ENCODE measurements at regions not wholly inside any gene's neighbourhood (a gene's known extent, or its start where the extent isn't known, plus 50 kb on each side); places are given as distances from the start of the nearest gene placed in this dataset.
"Not testable (repeated sequence)": the region's sequence is repeated elsewhere in the genome, so short reads cannot be mapped to it uniquely, and the experiment has no call there.

- intact Hi-C loops (cut with DNase I) = no loop called here
- no peak for TF ChIP-seq CTCF (IDR thresholded peaks at IDR 0.05)
- DNase-seq = no peak
- Histone ChIP-seq H3K4me3 (replicated peaks in 1 of 3) (no peak overlapping the region), H3K27me3 (no peaks in the 10 kb centered on the region), H3K36me3 (no peaks in the 10 kb centered on the region), H3K9me3 (no peaks in the 10 kb centered on the region), H3K4me1 (no peaks in the 10 kb centered on the region), H3K27ac (no peak overlapping the region)
- WGBS, 2 donors = 79 to 92% methylated on average over 2 of the region's 2 CpGs
Measured at GRCh38 chr7:110541962-110542361, 549.0 kb upstream of the LRRN3 start.

- no peaks in the 10 kb centered on the region for H3K27me3 ChIP-seq
- no peaks in the 10 kb centered on the region for H3K9me3 ChIP-seq
- H3K4me1 ChIP-seq = no peaks in the 10 kb centered on the region
- no peak overlapping the region for H3K27ac ChIP-seq
- DNase-seq = no peak
- 91 to 100% methylated on average over 1 of the region's 1 CpG for WGBS, 2 donors
- TF ChIP-seq POLR2A (IDR thresholded peaks at IDR 0.05) (no peak), CTCF (IDR thresholded peaks at IDR 0.05) (no peak)
- H3K36me3 ChIP-seq = no peaks in the 10 kb centered on the region
- no peak overlapping the region for H3K4me3 ChIP-seq (replicated peaks in 1 of 3)
- intact Hi-C loops (cut with DNase I) = no loop called here
Measured at GRCh38 chr7:110544194-110544593, 546.7 kb upstream of the LRRN3 start.

DNA sequence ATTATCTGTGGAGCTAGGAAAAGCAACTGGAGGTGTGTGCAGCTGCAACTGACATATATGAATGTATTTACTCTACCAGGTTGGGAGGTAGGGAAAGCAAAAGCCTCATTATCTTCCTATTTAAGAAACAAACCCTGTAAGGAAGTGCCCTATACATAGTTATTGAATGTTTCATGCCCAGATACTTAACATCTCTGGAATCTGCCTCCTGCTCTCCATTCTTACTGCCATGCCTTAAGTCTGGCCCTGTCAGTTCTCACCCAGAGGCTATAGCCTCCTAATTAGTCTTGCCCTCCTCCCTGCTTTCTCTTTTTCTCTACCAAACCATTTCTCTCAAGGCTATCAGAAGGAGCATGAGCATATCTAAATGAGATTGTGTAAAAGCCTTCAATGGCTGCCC is 542.6 kb upstream of the LRRN3 start:
- DNase-seq = no peak
- H3K36me3 ChIP-seq = no peaks in the 10 kb centered on the region
- TF ChIP-seq POLR2A (IDR thresholded peaks at IDR 0.05) (no peak), CTCF (IDR thresholded peaks at IDR 0.05) (no peak)
- H3K27me3 ChIP-seq = no peaks in the 10 kb centered on the region
- no peaks in the 10 kb centered on the region for H3K4me1 ChIP-seq
- no peaks in the 10 kb centered on the region for H3K9me3 ChIP-seq
- intact Hi-C loops (cut with DNase I) = no loop called here
- H3K27ac ChIP-seq = no peak overlapping the region
- no peak overlapping the region for H3K4me3 ChIP-seq (replicated peaks in 1 of 3)

DNA sequence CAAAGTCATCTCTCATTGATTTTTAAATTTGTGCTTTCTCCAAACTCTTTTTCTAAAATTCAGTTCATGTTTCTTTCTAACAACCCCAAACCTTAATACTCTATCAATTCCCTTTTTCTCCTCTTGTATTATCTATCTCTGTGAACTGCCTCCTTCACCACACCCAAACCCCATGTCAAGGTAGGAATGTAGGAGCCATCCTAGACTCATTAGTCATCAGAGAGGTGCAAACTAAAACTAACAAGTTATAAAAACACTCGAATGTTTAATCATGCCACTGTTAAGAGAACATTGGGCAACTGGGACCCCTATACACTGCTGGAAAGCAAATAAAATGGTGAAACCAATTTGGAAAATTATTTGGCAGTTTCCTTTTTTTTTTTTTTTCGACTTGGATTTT is 533.8 kb upstream of the LRRN3 start:
- Histone ChIP-seq H3K9me3 (no peaks in the 10 kb centered on the region), H3K4me3 (replicated peaks in 1 of 3) (no peak overlapping the region), H3K4me1 (no peaks in the 10 kb centered on the region), H3K27me3 (no peaks in the 10 kb centered on the region), H3K27ac (no peak overlapping the region), H3K36me3 (no peaks in the 10 kb centered on the region)
- DNase-seq = no peak
- intact Hi-C loops (cut with DNase I) = no loop called here
- TF ChIP-seq CTCF (IDR thresholded peaks at IDR 0.05) = no peak
- no peak for TF ChIP-seq POLR2A (IDR thresholded peaks at IDR 0.05)
- WGBS, 2 donors = 79 to 91% methylated on average over 2 of the region's 2 CpGs

DNA sequence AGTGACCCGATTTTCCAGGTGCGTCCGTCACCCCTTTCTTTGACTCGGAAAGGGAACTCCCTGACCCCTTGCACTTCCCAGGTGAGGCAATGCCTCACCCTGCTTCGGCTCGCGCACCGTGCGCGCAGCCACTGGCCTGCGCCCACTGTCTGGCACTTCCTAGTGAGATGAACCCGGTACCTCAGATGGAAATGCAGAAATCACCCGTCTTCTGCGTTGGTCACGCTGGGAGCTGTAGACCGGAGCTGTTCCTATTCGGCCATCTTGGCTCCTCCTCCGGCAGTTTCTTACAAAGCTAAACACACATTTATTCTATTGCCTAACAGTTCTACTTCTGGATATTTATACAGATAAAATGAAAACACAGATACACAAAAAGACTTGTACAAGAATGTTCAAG is 527.6 kb upstream of the LRRN3 start:
- DNase-seq; H3K9me3 ChIP-seq; H3K4me1 ChIP-seq; H3K27me3 ChIP-seq; intact Hi-C loops (cut with DNase I); H3K27ac ChIP-seq; H3K4me3 ChIP-seq (replicated peaks in 1 of 3); H3K36me3 ChIP-seq: not testable (repeated sequence)
- 95% methylated on average over 14 to 18 of the region's 18 CpGs for WGBS, 2 donors

- TF ChIP-seq CTCF (IDR thresholded peaks at IDR 0.05) (no peak), POLR2A (IDR thresholded peaks at IDR 0.05) (no peak)
- Histone ChIP-seq H3K27ac (no peak overlapping the region), H3K4me1 (peaks cover 0 to 6% of the 10 kb centered on the region in 2 donors), H3K27me3 (no peaks in the 10 kb centered on the region), H3K36me3 (no peaks in the 10 kb centered on the region), H3K9me3 (no peaks in the 10 kb centered on the region), H3K4me3 (replicated peaks in 1 of 3) (no peak overlapping the region)
- no peak for DNase-seq
- intact Hi-C loops (cut with DNase I) = no loop called here
Measured at GRCh38 chr7:110564246-110564645, 526.7 kb upstream of the LRRN3 start.

Measured in thyroid gland (tissue), 4 donors.